H1 (cell line): ENCODE measurements at regions not wholly inside any gene's neighbourhood (a gene's known extent, or its start where the extent isn't known, plus 50 kb on each side); places are given as distances from the start of the nearest gene placed in this dataset.

Experiments used
- CTCF ChIA-PET: fragments of 300-600 bp; sonication (Branson Sonifier 250); formaldehyde crosslinking; loops from one replicate; lab custom pipeline; 2021; ENCODE audit not compliant: partially characterized antibody; lab: Charles Lee
- POLR2A ChIA-PET: fragments of 300-600 bp; sonication (Branson Sonifier 250); formaldehyde crosslinking; loops from one replicate; lab custom pipeline; 2021; ENCODE audit warnings: inconsistent platforms; ENCODE audit not compliant: partially characterized antibody; lab: Charles Lee
- DNase-seq, 2 experiments: peaks; one replicate each; pipeline versions ENCODE4 v3.0.0 to v3.0.0-alpha.2; 2010 to 2022; ENCODE audit warnings: low spot score in 2 of 2, low read depth in 1 of 2, mixed read lengths in 1 of 2
- FAIRE-seq: peaks from 2 replicates; lab custom pipeline; 2011; peaks lifted over from hg19 to GRCh38; lab: Jason Lieb, UNC
- H2AFZ ChIP-seq: 2 replicates; pipeline ENCODE4 v1.8.1; 2012; ENCODE audit warnings: low read length, inconsistent platforms
- H2AK5ac ChIP-seq: 2 replicates; pipeline ENCODE4 v1.6.1; 2013; ENCODE audit warnings: low read depth, low read length
- H2BK120ac ChIP-seq: replicated peaks from 2 replicates; pipeline ENCODE3; 2013; ENCODE audit warnings: low read depth, low read length, inconsistent platforms
- H2BK12ac ChIP-seq: 2 replicates; pipeline ENCODE4 v1.6.1; 2013; ENCODE audit warnings: low read depth, low read length
- H2BK15ac ChIP-seq: 2 replicates; pipeline ENCODE4 v1.6.1; 2013; ENCODE audit warnings: low read length
- H2BK20ac ChIP-seq: 2 replicates; pipeline ENCODE4 v1.6.1; 2013; ENCODE audit warnings: low read length
- H2BK5ac ChIP-seq: 2 replicates; pipeline ENCODE4 v1.6.1; 2013; ENCODE audit warnings: low read depth, low read length
- H3K14ac ChIP-seq: 2 replicates; pipeline ENCODE4 v1.6.1; 2013; ENCODE audit warnings: inconsistent platforms; ENCODE audit not compliant: insufficient read length
- H3K18ac ChIP-seq: 2 replicates; pipeline ENCODE4 v1.6.1; 2013; ENCODE audit warnings: low read length; ENCODE audit errors: extremely low read depth
- H3K23ac ChIP-seq: 2 replicates; pipeline ENCODE4 v1.6.1; 2013; ENCODE audit warnings: inconsistent platforms; ENCODE audit not compliant: insufficient read length
- H3K23me2 ChIP-seq: 2 replicates; pipeline ENCODE4 v1.6.1; 2013; ENCODE audit warnings: low read depth, low read length
- H3K27ac ChIP-seq: 2 replicates; pipeline ENCODE4 v1.6.1; 2011; ENCODE audit warnings: low read depth, low read length, inconsistent platforms
- H3K27me3 ChIP-seq, 4 experiments: replicated peaks in 1 of 4; 1 replicate in 1 of 4; 2 replicates in 3 of 4; pipeline versions ENCODE4 v1.6.1 to v1.8.1; 2011 to 2013; ENCODE audit warnings: low read length in 3 of 4, mild to moderate bottlenecking in 3 of 4, inconsistent platforms in 2 of 4, mixed read lengths in 2 of 4, moderate library complexity in 1 of 4; ENCODE audit not compliant: control insufficient read depth in 3 of 4, insufficient read depth in 3 of 4; ENCODE audit errors: extremely low read depth in 1 of 4
- H3K36me3 ChIP-seq, 4 experiments: 2 replicates each; pipeline versions ENCODE4 v1.6.1 to v1.8.1; 2011 to 2013; ENCODE audit warnings: mild to moderate bottlenecking in 4 of 4, low read length in 3 of 4, moderate library complexity in 2 of 4, control low read depth in 1 of 4, inconsistent platforms in 1 of 4; ENCODE audit not compliant: insufficient read depth in 4 of 4, control insufficient read depth in 2 of 4
- H3K4ac ChIP-seq: replicated peaks from 2 replicates; pipeline ENCODE3; 2013; ENCODE audit warnings: low read length, low read depth, mixed read lengths, inconsistent platforms; ENCODE audit not compliant: insufficient read length
- H3K4me1 ChIP-seq, 4 experiments: replicated peaks in 1 of 4; 1 replicate in 1 of 4; 2 replicates in 3 of 4; pipeline versions ENCODE4 v1.6.1 to v1.8.1; 2011 to 2013; ENCODE audit warnings: low read length in 3 of 4, inconsistent platforms in 2 of 4, mixed read lengths in 1 of 4; ENCODE audit not compliant: insufficient read depth in 4 of 4, control insufficient read depth in 3 of 4
- H3K4me2 ChIP-seq, 2 experiments: 2 replicates each; pipeline versions ENCODE4 v1.6.1 to v1.8.1; 2011 to 2013; ENCODE audit warnings: low read depth in 2 of 2, low read length in 2 of 2, control low read depth in 1 of 2, inconsistent platforms in 1 of 2, mild to moderate bottlenecking in 1 of 2; ENCODE audit not compliant: insufficient read depth in 1 of 2
- H3K4me3 ChIP-seq, 4 experiments: fragments of 200-600, 300-600 bp in 1 of 4; sonication (generic), shearing (Covaris generic), sonication (Bioruptor Twin) in 1 of 4; 2 replicates each; pipeline versions ENCODE4 v1.5.1 to v1.8.1; 2011 to 2016; ENCODE audit warnings: low read length in 4 of 4, low read depth in 3 of 4, control low read depth in 2 of 4, inconsistent platforms in 2 of 4, mild to moderate bottlenecking in 2 of 4, mixed read lengths in 1 of 4, moderate library complexity in 1 of 4; ENCODE audit not compliant: insufficient read depth in 2 of 4; ENCODE audit errors: extremely low read depth in 1 of 4
- H3K56ac ChIP-seq: replicated peaks from 2 replicates; pipeline ENCODE3; 2013; ENCODE audit warnings: low read depth, mild to moderate bottlenecking, mixed read lengths, low read length, inconsistent platforms; ENCODE audit not compliant: insufficient read length
- H3K79me1 ChIP-seq: 2 replicates; pipeline ENCODE4 v1.6.1; 2013; ENCODE audit warnings: low read depth, low read length, control low read depth
- H3K79me2 ChIP-seq, 2 experiments: 2 replicates each; pipeline versions ENCODE4 v1.6.1 to v1.8.1; 2012 to 2013; ENCODE audit warnings: low read length in 2 of 2, mild to moderate bottlenecking in 2 of 2, inconsistent platforms in 1 of 2; ENCODE audit not compliant: insufficient read depth in 2 of 2, control insufficient read depth in 1 of 2
- H3K9ac ChIP-seq, 4 experiments: replicated peaks in 1 of 4; 1 replicate in 1 of 4; 2 replicates in 3 of 4; pipeline versions ENCODE4 v1.6.1 to v1.8.1; 2011 to 2013; ENCODE audit warnings: low read depth in 3 of 4, low read length in 3 of 4, control low read depth in 2 of 4, mild to moderate bottlenecking in 2 of 4, moderate library complexity in 2 of 4, inconsistent platforms in 1 of 4; ENCODE audit errors: extremely low read depth in 1 of 4
- H3K9me3 ChIP-seq, 2 experiments: 2 replicates each; pipeline versions ENCODE4 v1.6.1 to v1.8.1; 2012 to 2013; ENCODE audit warnings: mild to moderate bottlenecking in 2 of 2, moderate library complexity in 2 of 2, control low read depth in 1 of 2, inconsistent platforms in 1 of 2, low read depth in 1 of 2, low read length in 1 of 2, mixed read lengths in 1 of 2; ENCODE audit not compliant: insufficient read depth in 2 of 2
- H4K20me1 ChIP-seq, 2 experiments: replicated peaks in 1 of 2; 2 replicates each; pipeline versions ENCODE3 to v1.8.1; 2011 to 2013; ENCODE audit warnings: inconsistent platforms in 2 of 2, low read length in 2 of 2, mild to moderate bottlenecking in 1 of 2; ENCODE audit not compliant: insufficient read depth in 2 of 2, control insufficient read depth in 1 of 2
- H4K5ac ChIP-seq: 2 replicates; pipeline ENCODE4 v1.6.1; 2013; ENCODE audit warnings: low read length, low read depth, mixed read lengths, inconsistent platforms; ENCODE audit not compliant: insufficient read length
- H4K8ac ChIP-seq: 2 replicates; pipeline ENCODE4 v1.8.0; 2013; ENCODE audit warnings: mild to moderate bottlenecking, moderate library complexity, low read length, inconsistent platforms; ENCODE audit not compliant: insufficient read depth; ENCODE audit errors: extremely low read depth
- H4K91ac ChIP-seq: replicated peaks from 2 replicates; pipeline ENCODE3; 2013; ENCODE audit warnings: low read length, mixed read lengths, inconsistent platforms; ENCODE audit not compliant: insufficient read length
- EP300 ChIP-seq, 2 experiments: IDR thresholded peaks; 1 replicate in 1 of 2; 2 replicates in 1 of 2; pipeline ENCODE4 v1.6.1; 2011 to 2012; ENCODE audit warnings: low read depth in 2 of 2, low read length in 2 of 2, mild to moderate bottlenecking in 2 of 2, borderline replicate concordance in 1 of 2, inconsistent platforms in 1 of 2, moderate library complexity in 1 of 2
- TBP ChIP-seq: IDR thresholded peaks from 2 replicates; pipeline ENCODE4 v1.6.1; 2011; ENCODE audit warnings: low read depth, low read length, improper control_type of control experiment
- TCF12 ChIP-seq: IDR thresholded peaks from 2 replicates; pipeline ENCODE4 v1.6.1; 2011; ENCODE audit warnings: low read depth, mild to moderate bottlenecking, low read length
- WGBS, 2 experiments: shearing (Covaris generic) in 1 of 2; methylation state at CpG; one replicate each; pipeline versions ENCODE4 v1.1.6 to v1.1.7; 2013 to 2015; ENCODE audit warnings: low lambda C conversion rate in 2 of 2, mixed read lengths in 2 of 2, inconsistent platforms in 1 of 2, low coverage in 1 of 2, missing lambda C conversion rate in 1 of 2; ENCODE audit not compliant: insufficient replicate concordance in 2 of 2, insufficient coverage in 1 of 2, insufficient read length in 1 of 2; ENCODE audit errors: extremely low coverage in 1 of 2, missing lambda C conversion rate in 1 of 2; 5-methylcytosine and 5-hydroxymethylcytosine counted together
- TF ChIP-seq, protein P1 (sequence below): IDR thresholded peaks from 2 replicates; pipeline ENCODE4 v1.6.1; 2012; ENCODE audit warnings: inconsistent platforms

DNA sequence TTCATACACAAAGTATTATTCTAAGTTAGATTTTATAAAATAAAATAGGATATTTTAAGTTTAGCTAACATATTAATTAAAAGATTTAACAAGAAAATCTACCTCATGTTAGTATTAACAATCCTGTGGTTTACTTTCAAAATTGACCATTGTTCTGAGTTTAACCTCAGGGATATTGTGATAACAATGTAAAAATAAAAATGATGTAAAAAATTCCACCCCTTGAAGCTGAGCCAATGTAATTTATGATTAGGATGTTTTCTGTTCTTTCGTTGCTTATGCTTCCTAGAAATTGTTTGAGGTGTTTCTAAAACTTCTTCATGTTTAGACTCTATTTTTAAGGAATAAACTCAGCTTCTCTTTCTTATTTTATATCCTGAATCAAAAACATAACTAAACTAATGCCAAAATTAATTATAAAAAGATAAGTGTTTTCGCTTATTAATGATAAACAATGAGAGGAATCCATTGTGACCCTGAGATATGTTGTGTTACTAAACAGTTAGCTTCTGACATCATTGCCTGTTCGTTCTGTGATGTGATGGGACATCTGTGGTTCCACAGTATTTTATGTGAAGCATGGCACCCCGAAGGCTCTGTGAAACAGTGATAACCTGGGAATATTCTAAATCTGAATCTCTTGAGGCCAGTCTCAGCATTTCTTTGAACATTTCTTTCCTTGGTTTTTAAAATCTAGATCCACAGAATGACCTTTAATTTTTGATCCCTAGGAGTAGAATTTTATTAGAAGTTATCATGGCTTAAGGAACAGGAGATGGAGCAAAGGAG is 340.8 kb downstream of the ARL4A start:
- H2AFZ ChIP-seq, result no peak overlapping the region
- no peak overlapping the region for H2BK20ac ChIP-seq
- ChIA-PET CTCF (interaction anchor here (0.9 kb wide), 1 partner anchor 342 kb away, joined by 4 read pairs; no protein-coding TSS in a partner anchor), POLR2A (interaction anchor here (0.9 kb wide), 1 partner anchor 341 kb away, joined by 3 read pairs; the partner anchor contains the start of gene ARL4A)
- H3K27me3 ChIP-seq, result no peaks in the 10 kb centered on the region
- peaks cover 0 to 7% (median under 1%) of the 10 kb centered on the region in 4 experiments; a peak in 2 of 7 replicates for H3K4me1 ChIP-seq
- H3K14ac ChIP-seq, result no peak overlapping the region
- H3K9ac ChIP-seq, result no peak overlapping the region
- no peak overlapping the region for H2AK5ac ChIP-seq
- no peak for DNase-seq
- H4K8ac ChIP-seq, result no peak overlapping the region
- FAIRE-seq, result no peak
- no peaks in the 10 kb centered on the region for H4K20me1 ChIP-seq
- H4K5ac ChIP-seq, result no peak overlapping the region
- H3K23me2 ChIP-seq, result no peaks in the 10 kb centered on the region; the same call in 1 of the 2 replicates
- H3K4me2 ChIP-seq, result no peak overlapping the region
- H2BK12ac ChIP-seq, result no peak overlapping the region
- H3K36me3 ChIP-seq, result no peaks in the 10 kb centered on the region
- H3K23ac ChIP-seq, result no peak overlapping the region
- no peak overlapping the region for H3K4me3 ChIP-seq
- H3K79me2 ChIP-seq, result no peaks in the 10 kb centered on the region
- no peak overlapping the region for H2BK5ac ChIP-seq
- no peak overlapping the region for H2BK120ac ChIP-seq
- no peak overlapping the region for H2BK15ac ChIP-seq
- no peak overlapping the region for H4K91ac ChIP-seq
- H3K4ac ChIP-seq, result no peak overlapping the region
- H3K79me1 ChIP-seq, result no peaks in the 10 kb centered on the region
- 91% methylated on average over 4 of the region's 4 CpGs; no CpG with 5 or more reads in 1 of the 2 experiments for WGBS, 2 experiments
- no peaks in the 10 kb centered on the region for H3K9me3 ChIP-seq
- no peak overlapping the region for H3K56ac ChIP-seq
- H3K27ac ChIP-seq, result no peak overlapping the region
- no peak overlapping the region for H3K18ac ChIP-seq
- TF ChIP-seq EP300 (IDR thresholded peaks at IDR 0.05; ENCODE audit: borderline replicate concordance in 1 of 2, low read depth in 2 of 2, low read length in 2 of 2), result no peak
- TF ChIP-seq, protein P1, sequence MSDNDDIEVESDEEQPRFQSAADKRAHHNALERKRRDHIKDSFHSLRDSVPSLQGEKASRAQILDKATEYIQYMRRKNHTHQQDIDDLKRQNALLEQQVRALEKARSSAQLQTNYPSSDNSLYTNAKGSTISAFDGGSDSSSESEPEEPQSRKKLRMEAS, result no peak
- TF ChIP-seq TBP, result no peak
- TF ChIP-seq TCF12, result no peak
